Sigmoid colon (tissue), 4 donors: ENCODE measurements at regions not wholly inside any gene's neighbourhood (a gene's known extent, or its start where the extent isn't known, plus 50 kb on each side); places are given as distances from the start of the nearest gene placed in this dataset.
A peak's percentile ranks its signal among the peaks of the same experiment; 100 is the strongest.

Source experiments
- POLR2A ChIP-seq, 2 donors: fragments of 450-650 bp; IDR thresholded peaks; one replicate each; pipeline ENCODE4 v1.6.1; 2016; ENCODE audit warnings: antibody characterized with exemption in 2 of 2, mild to moderate bottlenecking in 2 of 2, moderate library complexity in 2 of 2
- POLR2AphosphoS5 ChIP-seq, 4 donors: sonication (generic); formaldehyde crosslinking; IDR thresholded peaks; one replicate each; pipeline ENCODE4 v1.6.1; 2017; ENCODE audit warnings: antibody characterized with exemption in 4 of 4
- TF ChIP-seq, protein P1 (sequence below), 4 experiments: fragments of 450-650 bp in 3 of 4; fragments of 200-600 bp in 1 of 4; IDR thresholded peaks; one replicate each; pipeline ENCODE4 v1.5.1; 2016 to 2019; ENCODE audit warnings: antibody characterized with exemption in 4 of 4, mild to moderate bottlenecking in 3 of 4, moderate library complexity in 2 of 4

DNA sequence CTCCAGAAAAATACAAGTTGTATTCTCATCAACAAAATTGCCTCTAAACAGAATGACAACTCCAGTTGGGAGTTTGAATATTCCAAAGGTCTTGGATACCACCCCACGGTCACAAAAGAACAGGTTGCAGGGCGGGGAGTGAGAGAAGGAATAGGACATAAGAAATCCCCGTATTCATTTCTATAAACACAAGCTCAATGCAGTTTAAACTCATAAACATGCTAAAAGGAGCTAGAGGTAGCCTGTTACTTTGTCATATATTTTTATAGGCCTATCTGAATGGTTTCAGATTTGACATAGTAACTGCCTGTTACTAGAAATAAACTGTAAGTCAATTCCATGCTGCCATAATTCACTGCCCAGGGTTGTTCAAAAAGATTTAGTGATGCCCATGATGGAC is 567.5 kb downstream of the BCL11A start:
- TF ChIP-seq, protein P1, sequence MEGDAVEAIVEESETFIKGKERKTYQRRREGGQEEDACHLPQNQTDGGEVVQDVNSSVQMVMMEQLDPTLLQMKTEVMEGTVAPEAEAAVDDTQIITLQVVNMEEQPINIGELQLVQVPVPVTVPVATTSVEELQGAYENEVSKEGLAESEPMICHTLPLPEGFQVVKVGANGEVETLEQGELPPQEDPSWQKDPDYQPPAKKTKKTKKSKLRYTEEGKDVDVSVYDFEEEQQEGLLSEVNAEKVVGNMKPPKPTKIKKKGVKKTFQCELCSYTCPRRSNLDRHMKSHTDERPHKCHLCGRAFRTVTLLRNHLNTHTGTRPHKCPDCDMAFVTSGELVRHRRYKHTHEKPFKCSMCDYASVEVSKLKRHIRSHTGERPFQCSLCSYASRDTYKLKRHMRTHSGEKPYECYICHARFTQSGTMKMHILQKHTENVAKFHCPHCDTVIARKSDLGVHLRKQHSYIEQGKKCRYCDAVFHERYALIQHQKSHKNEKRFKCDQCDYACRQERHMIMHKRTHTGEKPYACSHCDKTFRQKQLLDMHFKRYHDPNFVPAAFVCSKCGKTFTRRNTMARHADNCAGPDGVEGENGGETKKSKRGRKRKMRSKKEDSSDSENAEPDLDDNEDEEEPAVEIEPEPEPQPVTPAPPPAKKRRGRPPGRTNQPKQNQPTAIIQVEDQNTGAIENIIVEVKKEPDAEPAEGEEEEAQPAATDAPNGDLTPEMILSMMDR (IDR thresholded peaks at IDR 0.05), result no peak
- TF ChIP-seq POLR2AphosphoS5 (IDR thresholded peaks at IDR 0.05) (peak in 1 of 4 donors; percentile 47), POLR2A (IDR thresholded peaks at IDR 0.05) (no peak)
